ENCODE measurements at regions not wholly inside any gene's neighbourhood (a gene's known extent, or its start where the extent isn't known, plus 50 kb on each side); places are given as distances from the start of the nearest gene placed in this dataset.

GRCh38 chr13:76741624-76742023, 144.6 kb downstream of the KCTD12 start:
- H3K9me3 ChIP-seq (ENCODE audit: control insufficient read depth, low read depth, low read length), result no peaks in the 10 kb centered on the region
- no peaks in the 10 kb centered on the region for H3K27me3 ChIP-seq (ENCODE audit: control insufficient read depth, extremely low read depth, insufficient read depth, low read length)
- FAIRE-seq (no peak), DNase-seq (ENCODE audit: low read depth, low spot score) (no peak)
- no peaks in the 10 kb centered on the region for H3K36me3 ChIP-seq (ENCODE audit: control insufficient read depth in 2 of 2, extremely low read depth in 1 of 2, insufficient read depth in 2 of 2, low read length in 2 of 2)
- H3K9ac ChIP-seq (ENCODE audit: control insufficient read depth, extremely low read depth, insufficient read depth, low read length), result no peak overlapping the region
- H3K4me3 ChIP-seq (ENCODE audit: control insufficient read depth in 2 of 3, extremely low read depth in 1 of 3, insufficient read depth in 2 of 3, low read depth in 1 of 3, low read length in 3 of 3), result no peak overlapping the region
- H2AFZ ChIP-seq (ENCODE audit: control insufficient read depth, low read length), result no peak overlapping the region
- dilution Hi-C loops (cut with MboI; ENCODE audit: extremely low pct_ligation_motif_present, low sequenced_read_pairs), result no loop called here
- no peaks in the 10 kb centered on the region for H3K79me2 ChIP-seq (ENCODE audit: control insufficient read depth, insufficient read depth, low read length)
- no peaks in the 10 kb centered on the region for H3K9me1 ChIP-seq (ENCODE audit: control insufficient read depth, extremely low read depth, insufficient read depth, low read length)
- H4K20me1 ChIP-seq (ENCODE audit: control insufficient read depth, extremely low read depth, insufficient read depth, low read length), result no peaks in the 10 kb centered on the region
- H3K27ac ChIP-seq (ENCODE audit: control insufficient read depth, insufficient read depth, low read length), result no peak overlapping the region
- no peak overlapping the region for H3K4me2 ChIP-seq (ENCODE audit: control insufficient read depth, extremely low read depth, insufficient read depth, low read depth, low read length)
- no peaks in the 10 kb centered on the region for H3K4me1 ChIP-seq (ENCODE audit: control insufficient read depth, extremely low read depth, insufficient read depth, low read length)
- TF ChIP-seq EZH2 (IDR thresholded peaks at IDR 0.05; ENCODE audit: low read length) (no peak), CTCF (optimal IDR thresholded peaks at IDR 0.05 in 1 of 3, IDR thresholded peaks at IDR 0.05 in 1 of 3, conservative IDR thresholded peaks at IDR 0.05 in 1 of 3; ENCODE audit: extremely low read depth in 1 of 3, insufficient read depth in 2 of 3, low read length in 3 of 3) (no peak)

GRCh38 chr13:76741046-76741445, 145.2 kb downstream of the KCTD12 start:
- H3K9ac ChIP-seq (ENCODE audit: control insufficient read depth, extremely low read depth, insufficient read depth, low read length), result no peak overlapping the region
- H3K9me3 ChIP-seq (ENCODE audit: control insufficient read depth, low read depth, low read length), result no peaks in the 10 kb centered on the region
- H3K4me3 ChIP-seq (ENCODE audit: control insufficient read depth in 2 of 3, extremely low read depth in 1 of 3, insufficient read depth in 2 of 3, low read depth in 1 of 3, low read length in 3 of 3), result no peak overlapping the region
- H3K27ac ChIP-seq (ENCODE audit: control insufficient read depth, insufficient read depth, low read length), result no peak overlapping the region
- no peaks in the 10 kb centered on the region for H3K4me1 ChIP-seq (ENCODE audit: control insufficient read depth, extremely low read depth, insufficient read depth, low read length)
- no peaks in the 10 kb centered on the region for H3K9me1 ChIP-seq (ENCODE audit: control insufficient read depth, extremely low read depth, insufficient read depth, low read length)
- no peaks in the 10 kb centered on the region for H3K36me3 ChIP-seq (ENCODE audit: control insufficient read depth in 2 of 2, extremely low read depth in 1 of 2, insufficient read depth in 2 of 2, low read length in 2 of 2)
- dilution Hi-C loops (cut with MboI; ENCODE audit: extremely low pct_ligation_motif_present, low sequenced_read_pairs), result no loop called here
- DNase-seq (ENCODE audit: low read depth, low spot score) (no peak), FAIRE-seq (no peak)
- H2AFZ ChIP-seq (ENCODE audit: control insufficient read depth, low read length), result no peak overlapping the region
- TF ChIP-seq CTCF (optimal IDR thresholded peaks at IDR 0.05 in 1 of 3, IDR thresholded peaks at IDR 0.05 in 1 of 3, conservative IDR thresholded peaks at IDR 0.05 in 1 of 3; ENCODE audit: extremely low read depth in 1 of 3, insufficient read depth in 2 of 3, low read length in 3 of 3) (no peak), EZH2 (IDR thresholded peaks at IDR 0.05; ENCODE audit: low read length) (no peak)
- no peak overlapping the region for H3K4me2 ChIP-seq (ENCODE audit: control insufficient read depth, extremely low read depth, insufficient read depth, low read depth, low read length)
- no peaks in the 10 kb centered on the region for H4K20me1 ChIP-seq (ENCODE audit: control insufficient read depth, extremely low read depth, insufficient read depth, low read length)
- no peaks in the 10 kb centered on the region for H3K79me2 ChIP-seq (ENCODE audit: control insufficient read depth, insufficient read depth, low read length)
- H3K27me3 ChIP-seq (ENCODE audit: control insufficient read depth, extremely low read depth, insufficient read depth, low read length), result no peaks in the 10 kb centered on the region
